ENCODE measurements at regions not wholly inside any gene's neighbourhood (a gene's known extent, or its start where the extent isn't known, plus 50 kb on each side); places are given as distances from the start of the nearest gene placed in this dataset.

DNA sequence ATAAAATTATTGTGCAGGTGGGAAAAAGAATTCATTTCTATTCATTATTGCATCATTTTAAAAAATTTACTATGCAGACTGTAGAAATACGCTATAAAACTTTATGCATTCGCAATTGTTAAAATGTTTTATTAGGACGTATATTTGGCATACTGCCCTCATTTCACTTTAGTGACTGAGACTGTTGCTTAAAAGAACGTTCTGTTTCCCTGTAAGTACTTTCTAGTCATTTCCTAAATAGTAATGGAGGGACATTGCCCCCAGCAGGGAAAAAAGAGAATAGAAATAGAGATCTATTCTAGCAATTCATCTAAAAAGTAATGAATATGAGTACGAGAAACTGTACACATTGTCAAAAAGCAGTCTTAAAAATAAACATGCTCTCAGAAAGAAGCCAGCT, 1295.8 kb upstream of the TENM3 start:
- Histone ChIP-seq H3K18ac (ENCODE audit: low read depth, low read length) (no peak overlapping the region), H3K4me3 (ENCODE audit: insufficient read depth, low read depth, low read length) (no peak overlapping the region), H2BK120ac (ENCODE audit: low read depth, low read length) (no peak overlapping the region), H3K9ac (ENCODE audit: low read depth, low read length) (no peak overlapping the region), H3K56ac (ENCODE audit: extremely low read depth, insufficient read depth, low read length) (no peak overlapping the region), H2BK15ac (ENCODE audit: low read depth, low read length) (no peak overlapping the region), H4K91ac (ENCODE audit: insufficient read depth, low read depth, low read length) (no peak overlapping the region), H3K27ac (ENCODE audit: insufficient read depth, low read length) (no peak overlapping the region), H3K9me1 (ENCODE audit: insufficient read depth, low read length) (no peaks in the 10 kb centered on the region), H3K79me1 (ENCODE audit: low read depth in 1 of 2, low read length in 2 of 2) (no peaks in the 10 kb centered on the region), H3K27me3 (ENCODE audit: control insufficient read depth, insufficient read depth, low read length) (no peaks in the 10 kb centered on the region), H3K4me1 (ENCODE audit: control insufficient read depth, insufficient read depth, low read length) (no peaks in the 10 kb centered on the region), H4K8ac (ENCODE audit: low read depth in 2 of 2, low read length in 2 of 2) (no peak overlapping the region), H3K23ac (ENCODE audit: low read depth, low read length) (no peak overlapping the region), H2AK5ac (ENCODE audit: low read depth, low read length) (no peak overlapping the region), H3K9me3 (ENCODE audit: control insufficient read depth, insufficient read depth, low read length) (no peaks in the 10 kb centered on the region; the same call in 1 of the 2 replicates), H2AK9ac (replicated peaks; ENCODE audit: low read depth, low read length, poor library complexity) (no peak overlapping the region), H3K4me2 (ENCODE audit: low read depth, low read length) (no peak overlapping the region), H2BK5ac (ENCODE audit: low read depth, low read length, poor library complexity, severe bottlenecking) (no peak overlapping the region), H3K4ac (ENCODE audit: low read depth, low read length) (no peak overlapping the region), H2BK20ac (ENCODE audit: low read depth, low read length) (no peak overlapping the region), H2AFZ (replicated peaks; ENCODE audit: low read length, poor library complexity) (no peak overlapping the region), H3K36me3 (ENCODE audit: control insufficient read depth, insufficient read depth, low read length) (no peaks in the 10 kb centered on the region), H4K5ac (ENCODE audit: low read depth, low read length) (no peak overlapping the region), H3K14ac (replicated peaks; ENCODE audit: low read depth, low read length) (no peak overlapping the region), H4K20me1 (ENCODE audit: insufficient read depth, low read length) (no peaks in the 10 kb centered on the region)
- BruUV-seq (replicated peaks) = no TSS peak
- intact Hi-C loops (cut with micrococcal nuclease) = loop anchor here (1.0 kb wide), 3 partner anchors 38 to 282 kb away; no protein-coding TSS in a partner anchor
- DNase-seq = peak; percentile 44
- peak; percentile 46 for ATAC-seq (ENCODE audit: low read depth)
- ChIA-PET CTCF (interaction anchor here (2.3 kb wide), 1 partner anchor 283 kb away, joined by 5 read pairs; no protein-coding TSS in a partner anchor), POLR2A (ENCODE audit: unreplicated experiment) (no interaction called here)
- dilution Hi-C loops (cut with HindIII; ENCODE audit: low sequenced_read_pairs, unreplicated experiment) = no loop called here
- no CpG with 5 or more reads among the region's 5 CpGs for WGBS, 2 experiments (ENCODE audit: extremely low coverage in 2 of 2, insufficient read length in 1 of 2)
- TF ChIP-seq CEBPB (IDR thresholded peaks at IDR 0.05; ENCODE audit: low read depth, low read length) (peak; percentile 34; the same call in 1 of the 2 replicates), RCOR1 (IDR thresholded peaks at IDR 0.05; ENCODE audit: insufficient replicate concordance, low read length) (no peak), SMC3 (IDR thresholded peaks at IDR 0.05; ENCODE audit: low read depth, low read length) (peak; percentile 36; the same call in 1 of the 2 replicates), RAD21 (IDR thresholded peaks at IDR 0.05; ENCODE audit: low read length) (peak; percentile 61), POLR2A (IDR thresholded peaks at IDR 0.05; ENCODE audit: low read depth, low read length) (no peak)
- TF ChIP-seq, protein P1, sequence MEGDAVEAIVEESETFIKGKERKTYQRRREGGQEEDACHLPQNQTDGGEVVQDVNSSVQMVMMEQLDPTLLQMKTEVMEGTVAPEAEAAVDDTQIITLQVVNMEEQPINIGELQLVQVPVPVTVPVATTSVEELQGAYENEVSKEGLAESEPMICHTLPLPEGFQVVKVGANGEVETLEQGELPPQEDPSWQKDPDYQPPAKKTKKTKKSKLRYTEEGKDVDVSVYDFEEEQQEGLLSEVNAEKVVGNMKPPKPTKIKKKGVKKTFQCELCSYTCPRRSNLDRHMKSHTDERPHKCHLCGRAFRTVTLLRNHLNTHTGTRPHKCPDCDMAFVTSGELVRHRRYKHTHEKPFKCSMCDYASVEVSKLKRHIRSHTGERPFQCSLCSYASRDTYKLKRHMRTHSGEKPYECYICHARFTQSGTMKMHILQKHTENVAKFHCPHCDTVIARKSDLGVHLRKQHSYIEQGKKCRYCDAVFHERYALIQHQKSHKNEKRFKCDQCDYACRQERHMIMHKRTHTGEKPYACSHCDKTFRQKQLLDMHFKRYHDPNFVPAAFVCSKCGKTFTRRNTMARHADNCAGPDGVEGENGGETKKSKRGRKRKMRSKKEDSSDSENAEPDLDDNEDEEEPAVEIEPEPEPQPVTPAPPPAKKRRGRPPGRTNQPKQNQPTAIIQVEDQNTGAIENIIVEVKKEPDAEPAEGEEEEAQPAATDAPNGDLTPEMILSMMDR (conservative IDR thresholded peaks at IDR 0.05; ENCODE audit: low read depth, low read length) = peak; percentile 52
- in situ Hi-C loops (cut with MboI; ENCODE audit: low sequenced_read_pairs) = loop anchor here (10.0 kb wide), 1 partner anchor 113 kb away; no protein-coding TSS in a partner anchor

Data from IMR-90 (cell line).